ENCODE measurements at regions not wholly inside any gene's neighbourhood (a gene's known extent, or its start where the extent isn't known, plus 50 kb on each side); places are given as distances from the start of the nearest gene placed in this dataset.
A peak's percentile ranks its signal among the peaks of the same experiment; 100 is the strongest.

DNA sequence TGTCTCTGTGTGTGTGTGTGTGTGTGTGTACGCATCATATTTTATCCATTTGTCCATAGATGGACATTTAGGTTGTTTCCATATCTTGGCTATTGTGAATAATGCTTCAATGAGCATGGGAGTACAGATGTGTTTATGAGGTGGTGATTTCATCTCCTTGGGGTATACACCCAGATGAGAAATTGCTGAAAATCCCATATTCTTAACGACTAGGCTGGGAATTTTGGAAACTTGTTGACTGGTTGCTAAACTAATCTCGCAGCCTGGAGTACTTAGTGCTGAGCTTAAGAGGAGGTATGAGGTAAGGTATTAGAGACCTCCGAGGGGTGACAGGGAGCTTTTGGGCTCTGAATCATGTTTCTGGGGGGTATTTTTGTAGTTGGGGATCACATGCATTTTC is 66.0 kb upstream of the SPRED2 start:
- TF ChIP-seq, protein P1, sequence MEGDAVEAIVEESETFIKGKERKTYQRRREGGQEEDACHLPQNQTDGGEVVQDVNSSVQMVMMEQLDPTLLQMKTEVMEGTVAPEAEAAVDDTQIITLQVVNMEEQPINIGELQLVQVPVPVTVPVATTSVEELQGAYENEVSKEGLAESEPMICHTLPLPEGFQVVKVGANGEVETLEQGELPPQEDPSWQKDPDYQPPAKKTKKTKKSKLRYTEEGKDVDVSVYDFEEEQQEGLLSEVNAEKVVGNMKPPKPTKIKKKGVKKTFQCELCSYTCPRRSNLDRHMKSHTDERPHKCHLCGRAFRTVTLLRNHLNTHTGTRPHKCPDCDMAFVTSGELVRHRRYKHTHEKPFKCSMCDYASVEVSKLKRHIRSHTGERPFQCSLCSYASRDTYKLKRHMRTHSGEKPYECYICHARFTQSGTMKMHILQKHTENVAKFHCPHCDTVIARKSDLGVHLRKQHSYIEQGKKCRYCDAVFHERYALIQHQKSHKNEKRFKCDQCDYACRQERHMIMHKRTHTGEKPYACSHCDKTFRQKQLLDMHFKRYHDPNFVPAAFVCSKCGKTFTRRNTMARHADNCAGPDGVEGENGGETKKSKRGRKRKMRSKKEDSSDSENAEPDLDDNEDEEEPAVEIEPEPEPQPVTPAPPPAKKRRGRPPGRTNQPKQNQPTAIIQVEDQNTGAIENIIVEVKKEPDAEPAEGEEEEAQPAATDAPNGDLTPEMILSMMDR (IDR thresholded peaks at IDR 0.05) = no peak
- TF ChIP-seq POLR2A (IDR thresholded peaks at IDR 0.05) = no peak
- no peak for DNase-seq (ENCODE audit: low spot score in 2 of 2)
- intact Hi-C loops (cut with DNase I; ENCODE audit: low total_unique reads) = no loop called here
- no peak overlapping the region for H3K4me3 ChIP-seq (ENCODE audit: low read depth, poor library complexity, severe bottlenecking)
- WGBS, 2 donors = 81 to 85% methylated on average over 4 of the region's 4 CpGs

DNA sequence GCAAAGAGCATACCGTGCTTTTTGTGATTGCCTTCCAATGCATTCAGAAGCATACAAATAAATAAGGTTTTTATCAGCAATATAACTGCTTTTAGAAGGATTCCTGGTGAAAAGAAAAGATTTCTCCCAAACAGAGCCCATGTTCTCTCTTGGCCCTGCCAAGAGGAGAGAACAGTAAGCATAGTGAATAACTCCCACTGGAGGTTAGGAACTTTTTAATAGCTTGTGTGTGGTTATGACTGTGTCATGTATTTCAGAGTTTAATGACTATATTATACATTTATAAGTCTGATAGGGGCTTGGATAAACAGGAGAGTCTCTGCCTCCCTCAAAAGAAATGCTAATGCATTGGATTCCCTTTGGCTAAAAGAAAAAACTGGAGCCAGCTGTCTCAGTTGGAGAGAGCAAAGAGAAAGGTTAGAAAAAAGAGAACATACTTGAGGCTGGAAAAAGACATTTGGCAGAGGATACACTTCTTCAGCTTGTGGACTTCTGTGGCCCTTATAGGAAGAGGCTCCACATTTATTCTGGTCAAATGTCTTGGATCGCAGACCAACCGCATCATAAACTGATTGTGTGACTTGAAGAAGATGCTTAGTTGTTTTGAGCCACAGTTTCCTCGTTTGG is 63.0 kb upstream of the SPRED2 start:
- TF ChIP-seq, protein P1 (IDR thresholded peaks at IDR 0.05) = no peak
- no peak overlapping the region for H3K4me3 ChIP-seq (ENCODE audit: low read depth, poor library complexity, severe bottlenecking)
- DNase-seq (ENCODE audit: low spot score in 2 of 2) = no peak
- intact Hi-C loops (cut with DNase I; ENCODE audit: low total_unique reads) = no loop called here
- WGBS, 2 donors = 65 to 68% methylated on average over 4 of the region's 4 CpGs

DNA sequence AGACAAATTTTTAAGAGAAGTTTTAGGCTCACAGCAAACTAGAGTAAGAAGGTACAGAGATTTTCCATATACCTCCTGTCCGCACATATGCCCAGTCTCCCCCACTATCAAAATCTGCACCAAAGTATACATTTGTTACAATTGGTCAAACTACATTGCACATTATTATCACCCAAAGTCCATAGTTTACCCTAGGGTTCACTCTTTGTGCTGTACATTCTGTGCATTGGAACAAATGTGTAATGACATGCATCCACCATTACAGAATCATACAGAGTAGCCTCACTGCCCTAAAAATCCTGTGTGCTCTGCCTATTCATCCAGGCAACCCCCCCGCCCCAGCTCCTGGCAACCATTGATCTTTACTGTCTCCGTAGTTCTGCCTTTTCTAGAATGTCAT is 61.7 kb upstream of the SPRED2 start:
- no peak overlapping the region for H3K4me3 ChIP-seq (ENCODE audit: low read depth, poor library complexity, severe bottlenecking)
- TF ChIP-seq, protein P1 (IDR thresholded peaks at IDR 0.05) = no peak
- TF ChIP-seq POLR2A (IDR thresholded peaks at IDR 0.05) = no peak
- peak in 1 of 2 donors; percentile 12 for DNase-seq (ENCODE audit: low spot score in 2 of 2)
- intact Hi-C loops (cut with DNase I; ENCODE audit: low total_unique reads) = no loop called here
- 90 to 92% methylated on average over 3 of the region's 3 CpGs for WGBS, 2 donors

DNA sequence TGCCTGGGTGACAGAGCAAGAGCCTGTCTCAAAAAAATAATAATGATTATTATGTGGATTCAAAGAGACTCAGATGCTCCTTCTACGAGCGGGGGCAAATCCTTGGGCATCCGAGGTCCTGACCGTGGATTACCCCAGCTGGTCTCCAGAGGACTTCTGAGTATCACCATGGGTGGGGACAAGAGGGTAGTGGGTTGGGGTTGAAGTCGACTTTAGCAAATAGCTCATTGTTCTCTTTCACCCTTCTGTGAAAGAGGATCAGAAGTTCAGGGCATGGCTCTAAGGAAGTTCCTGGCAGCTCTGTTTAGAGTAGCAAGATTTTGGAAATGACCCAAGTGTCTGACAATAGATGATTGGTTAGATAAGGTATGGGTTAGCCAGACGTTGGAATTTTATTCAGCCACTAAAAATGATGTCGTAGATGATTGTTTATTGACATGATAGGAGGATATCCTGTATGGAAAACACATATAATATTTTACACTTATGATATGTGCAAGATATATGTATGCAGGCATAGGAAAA is 59.0 kb upstream of the SPRED2 start:
- intact Hi-C loops (cut with DNase I; ENCODE audit: low total_unique reads) = no loop called here
- TF ChIP-seq, protein P1 (IDR thresholded peaks at IDR 0.05) = no peak
- no peak for TF ChIP-seq POLR2A (IDR thresholded peaks at IDR 0.05)
- no peak for DNase-seq (ENCODE audit: low spot score in 2 of 2)
- WGBS, 2 donors = 53 to 64% methylated on average over 7 of the region's 7 CpGs
- no peak overlapping the region for H3K4me3 ChIP-seq (ENCODE audit: low read depth, poor library complexity, severe bottlenecking)

DNA sequence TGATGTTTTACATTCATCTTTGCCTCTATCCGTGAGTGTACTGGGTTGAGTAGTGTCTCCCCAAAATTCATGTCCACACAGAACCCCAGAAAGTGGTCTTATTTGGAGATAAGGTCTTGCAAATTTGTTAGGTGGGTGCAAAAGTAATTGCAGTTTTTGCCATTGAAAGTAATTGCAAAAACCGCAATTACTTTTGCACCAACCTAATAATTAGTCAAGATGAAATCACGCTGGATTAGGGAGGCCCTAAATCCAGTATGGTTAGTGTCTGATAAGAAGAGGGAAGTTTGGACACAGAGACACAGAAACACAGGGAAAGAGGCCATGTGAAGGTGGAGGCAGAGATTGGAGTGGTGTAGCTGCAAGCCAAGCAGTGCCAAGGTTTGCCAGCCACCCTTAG is 57.8 kb upstream of the SPRED2 start:
- H3K4me3 ChIP-seq (ENCODE audit: low read depth, poor library complexity, severe bottlenecking) = no peak overlapping the region
- intact Hi-C loops (cut with DNase I; ENCODE audit: low total_unique reads) = no loop called here
- no peak for DNase-seq (ENCODE audit: low spot score in 2 of 2)
- 96% methylated on average over 3 of the region's 3 CpGs for WGBS, 2 donors
- TF ChIP-seq, protein P1 (IDR thresholded peaks at IDR 0.05) = no peak
- no peak for TF ChIP-seq POLR2A (IDR thresholded peaks at IDR 0.05)

DNA sequence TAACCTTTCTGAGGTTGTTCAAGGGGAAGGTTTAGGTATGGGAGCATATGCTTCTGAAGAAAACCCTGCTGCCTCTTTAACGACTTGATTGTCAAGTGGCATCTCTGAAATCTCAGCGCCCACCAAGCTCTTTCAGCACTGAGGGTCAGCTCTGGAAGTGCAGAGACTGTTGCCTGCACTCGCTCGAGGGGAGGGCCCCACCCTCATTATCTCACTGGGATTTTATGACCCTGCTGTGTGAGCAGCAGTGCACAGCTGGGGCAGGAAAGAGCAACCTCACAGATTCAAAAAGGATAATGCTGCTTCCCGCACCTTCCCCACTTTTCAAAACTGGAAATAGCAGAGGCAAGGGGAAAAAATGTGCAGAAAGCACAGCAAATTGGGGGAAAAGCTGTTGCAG is 56.9 kb upstream of the SPRED2 start:
- TF ChIP-seq, protein P1 (IDR thresholded peaks at IDR 0.05) = no peak
- TF ChIP-seq POLR2A (IDR thresholded peaks at IDR 0.05) = no peak
- H3K4me3 ChIP-seq (ENCODE audit: low read depth, poor library complexity, severe bottlenecking) = no peak overlapping the region
- peak in 1 of 2 donors; percentile 50 for DNase-seq (ENCODE audit: low spot score in 2 of 2)
- intact Hi-C loops (cut with DNase I; ENCODE audit: low total_unique reads) = no loop called here
- WGBS, 2 donors = 46 to 49% methylated on average over 5 of the region's 5 CpGs
